Left lobe of liver (tissue), 2 donors: ENCODE measurements at regions not wholly inside any gene's neighbourhood (a gene's known extent, or its start where the extent isn't known, plus 50 kb on each side); places are given as distances from the start of the nearest gene placed in this dataset.

Experiments used
- ATAC-seq: fragments of 200-7000 bp; cut with Tn5 transposase; one replicate; pipeline ENCODE4 v1.9.1; 2020; ENCODE audit warnings: mild to moderate bottlenecking, moderate library complexity
- DNase-seq: peaks from one replicate; pipeline ENCODE4 v3.0.0-alpha.2; 2020; ENCODE audit warnings: low spot score
- donor health status: DM: no; HTN: no; CAD: no; lungs with moderate emphysema.
- donor health status: DM: no; HTN: yes; CAD: no.

GRCh38 chr5:32981061-32981460 is 269.9 kb downstream of the NPR3 start:
- DNase-seq (no peak), ATAC-seq (no peak)

DNA sequence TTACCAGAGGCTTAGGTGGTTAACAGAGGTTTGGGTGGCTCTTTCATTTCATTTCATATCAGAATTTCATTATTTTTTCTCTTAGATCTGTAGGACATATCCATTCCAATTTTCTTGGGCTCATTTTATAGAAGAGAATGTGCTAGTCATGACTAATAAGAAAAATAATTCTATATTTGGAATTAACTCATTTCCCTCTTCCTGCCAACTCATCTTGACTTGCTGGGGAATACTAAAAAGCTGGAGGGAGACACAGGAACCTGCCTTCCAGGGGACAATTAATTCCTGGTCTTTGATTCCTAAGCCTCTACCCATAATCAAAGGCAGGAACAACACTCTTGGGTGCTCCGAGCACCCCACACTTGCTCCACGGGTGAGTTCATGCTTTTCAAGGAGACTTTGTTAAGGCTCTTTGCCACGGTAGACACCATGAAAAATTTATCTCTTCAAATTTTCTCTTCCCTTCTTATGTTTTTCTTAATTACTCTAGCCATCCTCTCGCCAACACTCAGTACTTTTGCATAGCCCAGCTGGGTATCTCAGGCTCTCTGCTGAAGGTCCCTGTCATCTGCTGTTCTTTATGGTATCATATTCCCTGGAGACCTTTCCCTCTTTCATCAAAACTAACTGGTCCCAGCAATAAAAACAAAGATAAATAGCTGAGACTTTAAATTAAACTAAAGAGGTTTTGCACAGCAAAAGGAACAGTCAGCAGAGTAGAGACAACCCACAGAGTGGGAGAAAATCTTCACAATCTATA is 273.9 kb downstream of the NPR3 start:
- no peak for DNase-seq
- no peak for ATAC-seq

- DNase-seq (no peak), ATAC-seq (no peak)
Observed at GRCh38 chr5:32989815-32990214, 278.7 kb downstream of the NPR3 start.

DNA sequence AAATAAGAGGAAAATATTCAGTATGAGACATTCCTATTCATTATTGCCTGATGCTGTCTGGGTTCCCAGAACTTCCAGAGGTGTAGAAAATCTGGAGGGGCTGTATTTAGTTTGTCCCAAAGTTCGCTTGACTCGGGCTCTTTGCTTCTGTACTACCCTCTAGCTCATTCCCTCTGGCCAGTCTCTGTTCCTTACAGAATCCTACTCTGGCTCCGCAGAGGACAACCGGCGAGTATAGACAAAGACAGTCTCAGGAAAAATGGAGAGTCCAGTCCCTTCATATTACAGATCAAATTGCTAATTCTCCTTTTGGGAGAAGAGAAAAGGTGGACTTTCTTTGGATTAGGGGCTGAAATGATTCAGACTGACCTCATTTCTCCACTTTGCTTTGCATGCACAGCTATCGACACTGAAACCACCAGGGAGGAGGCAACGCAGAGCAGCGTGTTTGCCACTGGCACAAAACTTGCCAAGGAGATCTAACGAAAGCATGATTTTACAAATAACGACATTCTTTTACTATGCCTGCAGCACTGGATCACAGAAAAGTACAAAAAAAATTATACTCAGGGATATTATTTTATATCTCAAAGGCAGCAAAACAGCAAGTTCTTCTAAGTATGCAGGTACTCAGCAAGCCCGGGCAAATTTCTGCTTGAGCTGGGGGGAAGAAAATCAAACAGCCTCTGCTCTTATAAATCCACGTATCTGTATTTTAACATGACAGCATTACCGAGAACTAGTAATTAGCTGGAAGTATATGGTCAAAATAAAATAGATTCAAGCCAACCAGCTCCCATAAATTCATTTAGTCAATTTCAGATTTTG is 279.7 kb downstream of the NPR3 start:
- ATAC-seq: no peak

GRCh38 chr5:32991421-32991815 is 280.3 kb downstream of the NPR3 start:
- no peak for DNase-seq
- ATAC-seq: no peak

More for the DNA sequence above, 279.7 kb downstream of the NPR3 start:
- no peak for DNase-seq

DNA sequence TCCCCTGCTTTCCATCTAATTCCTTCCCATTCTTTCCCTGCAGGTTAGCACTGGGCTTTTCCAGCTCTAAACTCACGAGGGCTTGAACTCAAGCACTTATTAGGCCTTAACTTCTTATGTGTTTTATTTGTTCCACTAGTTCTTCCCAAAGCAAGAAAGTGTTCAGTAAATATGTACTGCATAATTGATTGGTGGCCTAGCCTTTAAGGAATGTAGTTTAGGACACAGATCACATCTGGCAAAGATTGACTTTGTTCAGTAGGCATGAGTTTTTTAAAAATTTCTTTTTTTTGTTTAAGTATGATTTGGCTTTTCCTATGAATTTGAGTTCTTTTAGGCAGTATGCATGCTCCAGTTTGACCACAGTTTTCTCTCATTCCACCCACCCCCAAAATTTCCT is 285.2 kb downstream of the NPR3 start:
- ATAC-seq: no peak
- no peak for DNase-seq

DNA sequence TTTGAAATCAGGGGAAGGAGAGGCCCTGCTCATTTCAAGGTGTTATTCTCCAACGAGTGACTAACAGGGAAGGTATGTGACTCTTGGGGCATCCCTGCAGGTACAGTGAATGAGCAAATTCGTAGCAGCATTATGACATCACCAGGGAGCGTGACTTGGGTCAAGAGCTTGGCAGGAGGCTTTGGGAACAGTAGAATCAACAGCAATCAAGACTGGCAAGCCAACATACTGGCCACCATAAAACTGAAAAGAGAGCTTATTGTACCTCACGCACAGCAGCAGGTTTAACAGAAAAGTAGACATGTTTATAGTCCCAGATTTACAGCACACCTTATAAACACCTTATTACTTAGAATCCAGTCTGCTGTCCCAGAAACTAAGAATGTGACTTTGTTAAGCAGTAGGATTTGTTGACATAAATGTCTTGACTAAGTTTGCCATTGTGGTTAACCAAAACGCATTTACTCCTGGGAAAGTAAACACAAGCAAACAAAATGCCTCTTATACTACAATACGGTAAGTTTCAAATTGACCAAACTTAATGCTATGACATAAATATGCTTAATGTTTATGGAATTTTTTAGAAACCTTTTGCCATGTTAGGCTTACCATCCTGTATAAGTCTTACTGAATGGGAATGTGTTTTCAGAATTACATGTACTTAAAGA is 297.8 kb downstream of the NPR3 start:
- ATAC-seq (no peak), DNase-seq (no peak)

GRCh38 chr5:33010846-33011245 is 299.7 kb downstream of the NPR3 start:
- DNase-seq (no peak), ATAC-seq (no peak)

DNA sequence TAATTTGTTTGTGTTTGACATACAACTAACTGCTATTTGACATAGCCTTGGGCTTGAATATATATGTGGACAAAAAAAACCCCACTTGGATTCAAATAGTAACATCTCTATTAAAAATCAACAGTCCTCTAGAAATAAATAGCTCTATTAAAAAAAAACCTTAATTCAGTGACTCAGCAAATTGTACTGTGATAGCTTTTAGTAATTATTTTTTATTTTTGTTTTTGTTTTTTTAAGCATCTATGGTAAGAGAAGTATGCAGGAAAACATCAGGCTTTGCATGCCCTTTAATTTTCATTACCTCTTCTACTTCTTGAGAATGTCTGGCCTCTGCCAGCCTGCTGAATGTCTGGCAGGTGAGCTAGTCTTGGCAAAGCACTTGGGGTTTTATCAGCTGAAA is 300.7 kb downstream of the NPR3 start:
- ATAC-seq (no peak), DNase-seq (no peak)

DNA sequence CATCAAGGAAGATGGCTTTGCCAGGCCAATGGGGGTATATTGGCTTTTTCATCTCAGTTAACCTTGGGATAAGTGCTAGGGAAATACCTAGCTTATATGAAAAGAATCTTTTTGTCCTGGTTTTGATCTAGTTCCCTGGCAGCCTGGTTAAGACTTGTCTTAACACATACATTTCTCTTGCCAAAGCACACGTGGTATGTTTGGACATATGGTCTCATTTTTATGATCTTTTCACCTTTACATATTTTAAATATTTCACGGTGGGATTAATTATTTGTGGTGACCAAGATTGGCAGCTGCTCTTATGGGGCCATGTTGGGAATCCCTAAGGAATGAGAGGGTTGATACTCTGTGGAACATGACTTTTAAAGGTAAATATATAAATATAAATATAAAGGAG is 312.5 kb downstream of the NPR3 start:
- no peak for ATAC-seq
- no peak for DNase-seq

DNA sequence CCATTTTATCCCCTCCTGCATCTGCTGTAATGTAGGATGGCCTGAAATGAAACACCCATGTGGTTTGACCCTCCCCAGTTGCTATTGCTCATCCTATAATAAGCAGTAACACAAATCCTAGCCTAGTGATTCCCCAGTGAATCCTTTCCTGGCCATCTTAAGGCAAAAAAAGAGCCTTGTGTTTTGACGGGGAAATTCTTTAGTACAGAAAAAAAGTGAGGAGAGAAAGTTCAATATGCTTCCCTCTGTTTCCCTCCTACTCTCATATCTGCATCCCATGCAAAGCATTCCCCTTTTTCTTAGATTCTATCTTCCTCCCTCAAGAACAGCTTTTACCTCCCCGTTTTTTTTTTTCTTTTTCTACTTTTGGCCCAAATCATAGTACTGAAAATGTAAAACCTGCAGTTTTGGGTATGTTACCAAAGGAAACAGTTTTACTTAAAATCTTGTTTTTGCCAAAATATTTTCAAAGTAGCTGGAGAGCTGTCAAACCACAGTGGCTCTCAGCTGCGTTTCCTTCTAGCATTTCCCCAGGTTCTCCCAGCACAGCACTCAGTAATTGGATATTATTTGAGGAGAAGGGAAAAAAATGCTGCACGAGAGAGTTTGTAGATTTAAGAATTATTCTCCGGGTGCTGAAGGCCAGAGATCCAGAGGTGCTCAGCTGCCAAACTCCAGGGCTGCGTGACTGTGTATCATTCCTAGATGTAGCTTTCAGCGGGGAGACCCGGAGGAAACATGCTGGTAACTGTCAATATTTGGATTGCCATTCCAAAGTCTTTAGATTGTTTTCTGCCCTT is 321.4 kb downstream of the NPR3 start:
- ATAC-seq (no peak), DNase-seq (no peak)

- no peak for ATAC-seq
- no peak for DNase-seq
Observed at GRCh38 chr5:33033516-33033915, 322.4 kb downstream of the NPR3 start.

GRCh38 chr5:33034777-33035176 is 323.7 kb downstream of the NPR3 start:
- ATAC-seq (no peak), DNase-seq (no peak)

DNA sequence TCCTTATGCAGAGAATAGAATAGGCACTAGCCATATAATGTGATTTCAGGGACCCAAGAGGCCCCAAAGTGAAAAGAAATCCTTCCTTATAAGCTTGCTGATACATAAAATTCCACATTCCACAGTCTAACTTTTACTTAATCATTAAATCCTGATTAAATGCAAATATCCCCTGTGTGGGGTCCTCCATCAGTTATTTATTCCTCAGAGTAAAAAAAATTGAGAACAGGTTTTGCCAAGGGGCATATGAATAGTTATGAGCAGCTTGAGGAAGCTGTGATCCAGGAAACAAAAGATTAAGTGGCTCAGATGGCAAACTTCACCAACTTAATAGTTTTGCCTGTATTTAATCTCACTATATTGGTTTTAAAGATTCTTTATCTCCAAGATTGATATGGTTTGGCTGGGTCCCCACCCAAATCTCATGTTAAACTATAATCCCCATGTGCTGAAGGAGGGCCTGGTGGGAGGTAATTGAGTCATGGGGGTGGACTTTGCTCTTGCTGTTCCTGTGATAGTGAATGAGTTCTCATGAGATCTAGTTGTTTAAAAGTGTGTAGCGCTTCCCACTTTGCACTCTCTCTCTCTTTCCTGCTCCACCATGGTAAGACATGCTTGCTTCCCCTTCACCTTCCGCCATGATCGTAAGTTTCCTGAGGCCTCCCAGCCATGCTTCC is 324.9 kb downstream of the NPR3 start:
- DNase-seq (no peak), ATAC-seq (no peak)

DNA sequence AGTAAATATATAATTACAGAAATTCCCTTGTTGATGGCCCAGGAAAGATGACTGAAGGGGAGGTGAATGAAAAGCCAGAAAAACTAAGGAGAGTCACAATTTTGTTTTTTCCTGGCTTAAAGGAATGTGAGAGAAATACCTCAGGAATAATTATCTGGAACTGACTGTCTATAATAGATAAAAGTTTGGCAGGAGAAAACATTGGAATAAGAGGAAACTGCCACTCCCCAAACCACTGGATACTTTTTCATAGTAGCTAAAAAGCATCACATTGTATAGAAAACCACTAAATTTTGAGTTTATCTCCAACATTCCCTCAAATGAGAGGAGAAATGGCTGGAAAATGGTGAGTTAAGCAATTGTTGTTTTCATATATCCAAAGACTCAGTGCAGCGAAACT is 326.0 kb downstream of the NPR3 start:
- no peak for ATAC-seq

DNA sequence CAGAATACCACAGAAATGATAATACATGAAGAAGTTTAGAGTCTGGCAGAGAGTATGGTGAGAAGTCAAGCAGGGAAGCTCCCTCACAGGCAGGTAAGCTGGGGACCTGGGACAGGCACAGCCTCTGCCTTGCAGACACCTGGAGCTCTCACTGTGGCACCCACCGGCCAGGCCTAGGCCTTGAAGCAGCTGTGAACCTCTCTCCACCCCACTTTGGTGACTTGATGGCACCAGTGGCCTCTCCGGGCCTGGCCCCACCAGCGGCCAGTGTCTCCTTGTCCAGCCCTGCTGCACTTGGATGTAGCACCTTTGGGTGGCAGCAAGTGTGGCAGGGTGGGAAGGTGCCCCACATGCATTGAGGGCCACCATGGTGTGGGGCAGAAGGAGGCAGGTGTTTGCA is 330.5 kb downstream of the NPR3 start:
- DNase-seq (no peak), ATAC-seq (no peak)

More for the DNA sequence above, 326.0 kb downstream of the NPR3 start:
- DNase-seq: no peak

GRCh38 chr5:33043343-33043997 is 332.3 kb downstream of the NPR3 start:
- DNase-seq (no peak), ATAC-seq (no peak)

DNA sequence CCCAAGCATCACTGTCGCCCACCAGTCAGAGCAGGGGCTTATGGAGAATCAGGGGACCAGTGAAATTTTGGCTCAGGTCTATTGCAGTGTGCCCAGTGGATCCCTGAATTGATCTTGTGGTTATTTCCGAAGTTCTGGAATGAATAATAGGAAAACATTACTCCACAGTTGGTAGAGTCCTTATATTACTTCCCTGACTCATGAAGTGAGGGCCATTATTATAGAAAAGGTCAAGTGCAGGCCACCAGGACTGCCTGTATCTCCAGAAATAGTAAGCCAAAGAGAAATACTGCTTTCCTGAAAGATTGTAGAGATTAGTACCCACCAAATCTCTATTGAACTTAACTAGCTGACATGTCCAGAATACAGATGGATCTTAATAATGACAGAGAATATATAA is 335.0 kb downstream of the NPR3 start:
- DNase-seq (no peak), ATAC-seq (no peak)

DNA sequence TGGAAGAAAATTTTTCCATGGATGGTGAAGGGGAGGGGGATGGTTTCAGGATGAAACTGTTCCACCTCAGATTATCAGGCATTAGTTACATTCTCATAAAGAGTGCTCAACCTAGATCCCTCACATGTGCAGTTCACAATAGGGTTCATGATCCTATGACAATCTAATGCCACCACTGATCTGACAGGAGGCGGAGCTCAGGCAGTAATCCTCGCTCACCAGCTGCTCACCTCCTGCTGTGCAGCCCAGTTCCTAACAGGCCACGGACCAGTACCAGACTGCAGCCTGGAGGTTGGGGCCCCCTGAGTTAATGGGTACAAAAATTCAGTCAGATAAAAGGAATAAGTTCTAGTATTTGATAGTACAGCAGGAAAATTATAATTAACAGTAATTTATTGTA is 337.2 kb downstream of the NPR3 start:
- DNase-seq (no peak), ATAC-seq (no peak)

- ATAC-seq (no peak), DNase-seq (no peak)
Observed at GRCh38 chr5:33049298-33049697, 338.2 kb downstream of the NPR3 start.
